AG09309 (cell line): ENCODE measurements at regions not wholly inside any gene's neighbourhood (a gene's known extent, or its start where the extent isn't known, plus 50 kb on each side); places are given as distances from the start of the nearest gene placed in this dataset.
A peak's percentile ranks its signal among the peaks of the same experiment; 100 is the strongest.
"Not testable (repeated sequence)": the region's sequence is repeated elsewhere in the genome, so short reads cannot be mapped to it uniquely, and the experiment has no call there.

ENCODE experiments used
- DNase-seq: peaks from one replicate; pipeline ENCODE4 v3.0.0-alpha.2; 2010; ENCODE audit warnings: low read depth
- H3K4me3 ChIP-seq: 2 replicates; pipeline ENCODE4 v1.5.1; 2011; ENCODE audit warnings: mild to moderate bottlenecking, low read depth, low read length, moderate library complexity; ENCODE audit not compliant: control insufficient read depth
- TF ChIP-seq, protein P1 (sequence below): IDR thresholded peaks from 2 replicates; pipeline ENCODE4 v1.5.1; 2011; ENCODE audit warnings: mild to moderate bottlenecking, low read depth, low read length, inconsistent platforms; ENCODE audit not compliant: insufficient read depth, control insufficient read depth; ENCODE audit errors: missing control alignments

DNA sequence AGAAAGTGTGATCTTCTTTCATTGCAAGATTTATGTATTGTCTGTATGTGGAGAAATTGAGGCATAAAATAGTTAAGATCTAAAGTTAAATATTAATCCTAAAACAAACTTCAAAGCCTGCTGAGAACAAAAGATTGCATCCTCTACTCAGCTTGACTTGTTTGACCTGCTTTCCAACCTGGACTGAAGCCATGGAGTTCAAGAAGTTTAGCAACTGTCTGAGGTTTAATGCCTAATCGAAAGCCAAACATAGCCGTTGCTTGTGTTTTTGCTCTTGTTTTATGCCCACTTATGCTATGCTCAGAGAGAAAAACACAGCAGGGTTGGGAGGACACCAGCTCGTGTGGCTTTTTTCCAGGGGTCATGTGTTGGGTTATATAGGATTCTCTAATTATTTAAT lies 135.6 kb downstream of the NUFIP1 start:
- no peak overlapping the region for H3K4me3 ChIP-seq
- TF ChIP-seq, protein P1, sequence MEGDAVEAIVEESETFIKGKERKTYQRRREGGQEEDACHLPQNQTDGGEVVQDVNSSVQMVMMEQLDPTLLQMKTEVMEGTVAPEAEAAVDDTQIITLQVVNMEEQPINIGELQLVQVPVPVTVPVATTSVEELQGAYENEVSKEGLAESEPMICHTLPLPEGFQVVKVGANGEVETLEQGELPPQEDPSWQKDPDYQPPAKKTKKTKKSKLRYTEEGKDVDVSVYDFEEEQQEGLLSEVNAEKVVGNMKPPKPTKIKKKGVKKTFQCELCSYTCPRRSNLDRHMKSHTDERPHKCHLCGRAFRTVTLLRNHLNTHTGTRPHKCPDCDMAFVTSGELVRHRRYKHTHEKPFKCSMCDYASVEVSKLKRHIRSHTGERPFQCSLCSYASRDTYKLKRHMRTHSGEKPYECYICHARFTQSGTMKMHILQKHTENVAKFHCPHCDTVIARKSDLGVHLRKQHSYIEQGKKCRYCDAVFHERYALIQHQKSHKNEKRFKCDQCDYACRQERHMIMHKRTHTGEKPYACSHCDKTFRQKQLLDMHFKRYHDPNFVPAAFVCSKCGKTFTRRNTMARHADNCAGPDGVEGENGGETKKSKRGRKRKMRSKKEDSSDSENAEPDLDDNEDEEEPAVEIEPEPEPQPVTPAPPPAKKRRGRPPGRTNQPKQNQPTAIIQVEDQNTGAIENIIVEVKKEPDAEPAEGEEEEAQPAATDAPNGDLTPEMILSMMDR, result no peak
- DNase-seq, result no peak

DNA sequence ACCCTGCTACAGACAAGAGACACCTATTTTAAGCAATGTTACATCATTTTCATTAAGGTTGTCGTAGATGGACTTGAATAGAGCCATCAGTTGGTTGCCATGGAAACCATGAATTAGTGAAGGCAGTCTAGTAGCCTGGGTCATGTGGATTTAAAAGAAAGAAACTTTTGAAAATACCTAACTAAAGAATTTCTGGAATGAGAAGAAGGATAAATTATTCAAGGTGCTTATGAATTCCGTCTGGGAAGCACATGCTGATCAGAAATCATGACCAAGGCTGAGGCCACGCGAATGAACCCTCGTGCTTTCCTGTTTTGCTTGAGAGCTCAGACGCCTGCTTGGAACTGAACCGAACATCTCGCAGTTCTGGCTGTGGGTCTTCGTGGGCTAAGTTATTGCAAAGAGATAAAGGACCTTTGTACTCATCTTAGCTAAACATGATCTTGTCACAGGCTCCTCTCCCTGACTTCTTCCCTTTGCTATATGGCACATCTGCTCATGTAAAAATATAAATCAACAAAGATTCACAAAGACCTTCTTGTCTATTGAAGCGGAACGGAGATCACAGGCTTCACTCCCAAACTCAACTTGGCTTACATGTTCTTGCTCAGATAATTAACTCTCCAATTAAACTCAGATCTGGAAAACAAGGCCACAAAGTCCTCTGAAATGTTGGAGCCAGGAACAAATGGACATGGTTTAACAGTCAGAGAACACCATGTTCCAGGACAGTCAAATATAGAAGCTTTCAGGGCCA lies 140.2 kb downstream of the NUFIP1 start:
- DNase-seq, result no peak
- H3K4me3 ChIP-seq, result no peak overlapping the region
- TF ChIP-seq, protein P1, result no peak

GRCh38 chr13:44845281-44846058 lies 143.8 kb downstream of the NUFIP1 start:
- not testable (repeated sequence) for H3K4me3 ChIP-seq, DNase-seq

GRCh38 chr13:44844786-44845185 lies 144.5 kb downstream of the NUFIP1 start:
- TF ChIP-seq, protein P1, result no peak
- H3K4me3 ChIP-seq, result no peak overlapping the region
- no peak for DNase-seq

DNA sequence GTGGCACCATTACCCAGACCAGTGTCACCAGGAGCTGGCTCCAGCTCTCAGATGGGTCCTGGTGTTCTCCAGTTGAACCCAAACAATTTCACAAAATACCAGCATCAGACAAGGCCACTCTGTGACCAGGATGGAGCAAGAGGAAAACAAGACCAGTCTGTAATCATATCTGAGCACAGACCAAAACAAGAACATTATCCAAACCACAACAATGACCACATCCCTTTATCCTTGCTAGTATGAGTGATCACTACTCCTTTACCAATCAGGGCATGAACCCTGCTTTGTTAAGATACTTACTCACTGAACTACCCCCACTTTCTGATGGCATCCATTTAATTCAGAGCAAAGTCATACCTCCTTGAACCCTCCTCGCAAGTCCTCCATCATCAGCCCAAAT lies 145.9 kb downstream of the NUFIP1 start:
- no peak overlapping the region for H3K4me3 ChIP-seq
- TF ChIP-seq, protein P1, result no peak
- peak; percentile 42 for DNase-seq

DNA sequence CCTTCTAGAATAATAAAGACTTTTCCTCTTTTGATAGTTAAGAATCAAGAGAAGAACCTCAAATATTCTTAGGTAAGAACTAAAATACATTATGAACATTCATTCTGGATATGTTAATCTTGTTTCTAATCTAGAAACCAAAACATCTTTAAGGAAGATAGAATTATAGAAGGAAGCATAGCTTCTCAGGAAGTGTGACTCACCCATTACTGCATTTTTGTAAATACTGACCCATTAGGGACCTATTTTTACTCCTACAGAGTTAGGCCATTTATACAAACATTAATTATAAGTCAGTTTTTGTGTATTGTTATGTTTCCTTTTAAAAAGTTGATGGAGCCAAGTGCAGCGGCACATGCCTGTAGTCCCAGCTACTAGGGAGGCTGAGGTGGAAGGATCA lies 147.1 kb downstream of the NUFIP1 start:
- no peak for DNase-seq
- no peak overlapping the region for H3K4me3 ChIP-seq
- TF ChIP-seq, protein P1, result no peak

- TF ChIP-seq, protein P1, result no peak
- no peak for DNase-seq
These were observed 149.1 kb downstream of the NUFIP1 start for GRCh38 chr13:44840131-44840530.

More at GRCh38 chr13:44840131-44840530, 149.1 kb downstream of the NUFIP1 start:
- H3K4me3 ChIP-seq, result no peak overlapping the region
